HG02870 (cell line): ENCODE measurements at regions not wholly inside any gene's neighbourhood (a gene's known extent, or its start where the extent isn't known, plus 50 kb on each side); places are given as distances from the start of the nearest gene placed in this dataset.
A peak's percentile ranks its signal among the peaks of the same experiment; 100 is the strongest.
"Not testable (repeated sequence)": the region's sequence is repeated elsewhere in the genome, so short reads cannot be mapped to it uniquely, and the experiment has no call there.

Experiments
- ATAC-seq: cut with Tn5 transposase; IDR thresholded peaks from one replicate; pipeline ENCODE4 v1.9.1; 2021; ENCODE audit warnings: mild to moderate bottlenecking, moderate library complexity; ENCODE audit not compliant: unreplicated experiment

DNA sequence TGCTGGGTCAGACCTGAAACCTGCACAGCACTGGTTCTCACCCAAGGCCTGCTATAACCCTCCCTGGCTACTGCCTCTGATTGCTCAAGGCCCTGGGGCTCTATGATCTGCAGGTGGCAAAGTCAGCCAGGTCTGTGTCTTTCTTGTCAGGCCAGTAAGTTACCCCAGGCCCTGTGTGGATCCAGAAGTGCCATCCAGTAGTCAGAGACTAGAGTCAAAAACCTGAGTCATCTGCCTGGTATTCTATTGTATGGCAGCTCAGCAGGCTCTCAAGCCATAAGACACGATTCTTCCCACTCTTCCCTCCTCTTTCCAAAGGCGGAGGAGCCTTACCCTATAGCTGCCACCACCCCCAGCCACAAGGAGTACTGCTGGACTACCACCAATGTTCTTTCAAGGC is 593.0 kb downstream of the FRK start:
- ATAC-seq: no peak

DNA sequence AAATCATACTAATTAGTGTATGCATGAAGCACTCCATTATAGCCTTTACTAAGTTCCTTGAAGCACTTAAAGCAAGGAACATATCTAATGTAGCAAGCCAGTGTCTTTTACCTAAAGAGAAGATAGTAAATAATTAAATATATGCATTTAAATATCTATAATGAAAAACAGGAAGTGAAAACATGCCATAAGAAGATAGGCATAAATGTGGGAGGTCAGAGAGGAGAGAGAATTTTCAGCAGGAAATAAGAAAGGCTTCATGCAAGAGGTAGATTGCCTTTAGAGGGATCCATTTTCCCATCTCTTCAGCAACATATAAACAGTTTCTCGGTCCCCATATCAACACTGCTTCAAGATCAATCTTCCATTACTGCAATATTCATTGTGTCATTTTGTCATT is 599.8 kb downstream of the FRK start:
- ATAC-seq: no peak

DNA sequence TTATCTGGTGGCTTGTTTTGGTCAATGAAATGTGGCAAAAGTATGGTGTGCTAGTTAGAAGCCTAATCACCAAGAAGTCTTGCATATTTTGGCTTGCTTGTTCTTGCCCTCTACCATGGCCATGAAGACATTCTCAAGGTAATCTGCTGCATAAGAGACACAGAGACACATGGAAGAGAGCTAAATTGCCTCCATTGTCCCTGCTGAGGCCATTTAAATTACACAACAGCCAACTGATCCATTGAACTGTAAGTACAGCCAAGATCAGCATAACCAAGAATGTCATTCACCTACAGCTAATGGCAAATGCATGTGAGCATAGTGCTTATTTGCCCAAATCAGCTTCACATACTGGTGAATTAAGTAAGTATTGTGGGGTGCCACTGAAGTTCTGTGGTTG is 603.8 kb downstream of the FRK start:
- no peak for ATAC-seq

DNA sequence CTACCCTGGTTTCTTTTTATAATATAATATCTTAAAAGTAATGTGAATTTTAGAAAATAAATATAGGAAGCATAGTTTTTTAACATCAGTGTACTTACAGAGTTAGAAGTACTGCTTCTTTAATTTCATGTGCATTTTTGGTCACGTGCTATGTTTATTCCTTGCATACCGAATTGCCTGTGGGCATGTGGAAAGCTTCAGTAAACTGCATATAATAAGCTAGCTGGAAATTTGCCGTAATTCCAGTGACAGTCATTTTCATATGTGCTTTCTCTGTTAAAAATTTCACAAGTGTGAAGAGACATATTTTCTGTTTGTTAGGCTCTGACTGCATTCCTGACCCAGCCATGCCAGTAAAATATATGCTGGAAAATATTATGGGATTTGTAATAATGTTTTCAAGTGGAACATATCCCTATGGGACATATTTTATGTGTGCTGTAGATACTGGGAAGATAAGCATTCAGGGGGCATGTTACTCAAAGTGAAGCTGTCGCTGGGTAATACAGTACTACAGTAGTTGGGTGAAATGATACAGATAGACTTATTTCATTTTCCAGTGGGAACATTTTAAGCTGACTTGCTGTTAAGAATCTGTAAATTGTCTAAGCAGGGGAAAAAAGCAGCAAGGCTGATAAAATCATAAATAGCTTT is 616.7 kb downstream of the FRK start:
- ATAC-seq: no peak

DNA sequence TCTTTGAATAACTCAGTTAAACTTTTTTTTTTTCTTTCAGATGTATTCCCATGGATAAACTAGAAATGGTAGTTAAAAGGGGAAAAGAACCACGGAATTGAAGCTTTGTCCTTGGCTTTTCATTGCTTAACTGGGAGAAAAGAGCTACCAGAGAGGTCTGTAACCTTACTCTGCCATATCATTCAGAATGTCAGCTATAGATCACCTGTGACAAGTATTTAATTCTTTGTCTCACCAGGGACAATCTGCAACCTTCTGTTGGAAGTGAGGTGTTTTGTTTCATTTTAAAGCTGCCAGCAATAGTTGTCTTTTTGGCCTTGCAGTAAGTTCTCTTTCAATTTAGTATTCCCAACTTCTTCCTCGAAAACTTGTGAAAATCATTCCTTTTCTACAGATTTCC is 618.4 kb downstream of the FRK start:
- no peak for ATAC-seq

DNA sequence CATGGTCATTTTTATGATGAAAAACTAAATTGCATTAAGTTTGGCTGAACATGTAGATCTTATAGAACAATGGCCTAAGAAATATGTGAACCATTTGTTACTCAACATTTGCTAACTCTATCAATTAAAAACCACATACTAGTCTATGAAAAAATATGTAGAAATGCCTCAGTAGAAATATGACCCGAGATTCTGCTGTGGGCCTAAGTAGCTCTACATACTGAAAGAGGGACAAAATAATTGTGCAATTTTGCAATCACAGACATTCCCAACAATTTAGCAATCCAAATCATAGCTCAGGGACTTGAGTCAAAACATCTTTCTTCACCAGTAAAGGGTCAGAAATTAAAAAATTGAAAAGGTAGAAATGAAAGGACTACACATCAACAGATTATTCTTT is 619.0 kb downstream of the FRK start:
- no peak for ATAC-seq

DNA sequence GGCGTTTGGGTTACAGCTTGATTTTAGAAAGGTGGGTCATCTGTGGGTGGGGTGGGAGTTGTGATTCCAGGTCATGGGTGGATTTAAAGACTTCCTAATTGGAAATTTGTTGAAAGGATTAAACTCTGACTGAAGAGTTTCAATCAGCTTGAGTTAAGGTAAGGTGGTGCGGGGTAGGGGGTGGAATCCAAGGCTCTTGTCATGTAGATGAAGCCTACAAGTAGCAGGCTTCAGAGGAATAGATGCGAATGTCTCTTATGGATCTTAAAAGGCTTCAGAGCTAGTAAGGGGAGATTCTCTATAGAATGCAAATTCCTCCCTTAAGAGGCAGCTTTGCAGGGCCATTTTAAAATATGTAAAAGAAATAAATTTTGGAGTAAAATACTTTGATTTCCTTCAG is 645.3 kb downstream of the FRK start:
- ATAC-seq: no peak

DNA sequence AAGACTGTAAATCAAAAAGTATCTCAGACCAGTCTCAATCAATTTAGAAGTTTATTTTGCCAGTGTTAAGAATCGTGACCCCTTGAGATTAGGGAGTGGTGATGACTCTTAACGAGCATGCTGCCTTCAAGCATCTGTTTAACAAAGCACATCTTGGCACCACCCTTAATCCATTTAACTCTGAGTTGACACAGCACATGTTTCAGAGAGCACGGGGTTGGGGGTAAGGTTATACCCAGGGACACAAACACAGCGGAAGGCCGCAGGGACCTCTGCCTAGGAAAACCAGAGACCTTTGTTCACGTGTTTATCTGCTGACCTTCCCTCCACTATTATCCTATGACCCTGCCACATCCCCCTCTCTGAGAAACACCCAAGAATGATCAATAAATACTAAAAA is 645.8 kb downstream of the FRK start:
- not testable (repeated sequence) for ATAC-seq

DNA sequence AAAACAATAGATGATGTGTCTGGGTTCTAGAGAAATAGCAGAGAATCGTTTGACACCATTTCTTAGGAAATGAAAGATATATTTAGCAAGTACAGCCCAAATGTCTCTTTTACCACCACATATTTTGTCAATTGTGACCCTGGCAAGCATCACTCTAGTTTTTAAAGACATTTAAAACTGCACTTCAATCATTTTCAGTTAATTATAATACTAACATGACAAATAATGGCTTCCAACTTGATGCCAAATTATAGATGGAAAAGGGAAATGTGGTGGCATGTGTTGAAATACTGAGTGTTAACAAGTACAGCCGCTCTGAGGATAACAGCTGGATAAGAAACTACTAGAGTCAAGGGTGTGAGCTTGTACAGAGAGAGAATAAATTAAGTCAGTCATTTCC is 648.9 kb downstream of the FRK start:
- ATAC-seq: no peak

DNA sequence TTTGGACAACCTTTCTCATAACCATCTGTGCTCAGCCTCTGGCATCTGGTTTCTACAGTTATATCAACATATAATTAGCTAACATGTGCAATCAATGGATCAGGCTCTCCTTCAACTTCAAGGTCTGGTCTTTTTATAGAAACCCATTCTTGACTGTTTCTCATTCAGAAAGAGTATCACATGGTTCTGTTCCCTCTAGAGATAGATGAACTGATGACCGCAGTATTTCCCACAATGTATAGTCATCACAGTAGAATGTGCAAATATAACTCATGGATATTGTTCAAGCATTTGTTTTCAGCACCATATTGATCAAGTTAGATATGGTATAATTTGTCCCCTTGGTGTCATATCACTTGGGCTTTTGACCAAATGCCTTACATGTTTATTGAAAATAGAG is 656.2 kb downstream of the FRK start:
- ATAC-seq: no peak

DNA sequence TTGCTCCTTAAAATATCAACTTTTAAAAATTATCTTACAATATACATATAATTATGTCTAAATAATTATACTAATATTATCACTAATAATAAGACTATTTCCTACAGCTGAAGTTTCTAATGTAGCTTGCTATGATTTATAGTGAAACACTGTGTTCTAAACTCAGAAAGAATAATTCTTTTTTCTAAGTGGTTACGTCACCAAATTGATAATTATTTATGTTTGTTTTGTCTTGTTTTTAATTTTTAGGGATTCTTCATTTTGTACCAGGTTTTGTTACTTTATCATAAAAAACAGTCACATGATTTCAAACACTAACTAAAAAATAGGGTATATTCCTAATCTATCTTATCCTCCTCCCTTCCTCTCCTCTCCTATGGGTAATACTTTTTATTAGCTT is 662.1 kb downstream of the FRK start:
- ATAC-seq: no peak

DNA sequence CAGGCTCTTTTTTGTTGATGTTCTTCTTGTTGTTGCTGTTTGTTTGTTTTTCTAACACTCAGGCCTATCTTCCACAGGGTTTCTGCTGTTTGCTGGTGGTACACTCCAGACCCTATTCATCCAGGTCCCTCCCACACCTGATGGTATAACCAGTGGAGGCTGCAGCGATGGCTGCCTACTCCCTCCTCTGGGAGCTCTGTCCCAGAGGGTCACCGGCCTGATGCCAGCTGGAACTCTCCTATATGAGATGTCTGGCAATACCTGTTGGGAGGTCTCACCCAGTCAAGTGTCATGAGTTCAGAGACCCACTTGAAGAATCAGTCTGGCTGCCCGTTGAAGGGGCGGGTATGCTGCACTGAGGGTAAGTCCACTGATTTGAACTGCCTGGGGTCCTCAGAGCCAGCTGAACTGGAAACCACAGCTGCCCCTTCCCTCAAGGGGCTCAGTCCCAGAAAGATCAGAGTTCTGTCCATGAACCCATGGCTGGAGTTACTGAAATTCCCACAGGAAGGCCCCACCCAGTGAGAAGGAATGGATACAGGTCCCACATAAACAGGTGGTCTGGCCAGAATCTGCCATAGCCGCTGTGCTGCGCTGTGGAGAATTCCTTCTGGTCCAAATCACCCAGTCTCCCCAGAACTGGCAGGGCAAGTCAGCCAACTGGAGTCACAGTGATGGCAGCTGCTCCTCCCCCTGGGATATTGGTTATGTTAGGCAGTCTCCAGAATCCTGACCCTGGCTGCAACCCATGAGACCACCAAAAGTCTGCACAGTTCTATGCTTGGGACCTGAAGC is 664.4 kb downstream of the FRK start:
- ATAC-seq: no peak

DNA sequence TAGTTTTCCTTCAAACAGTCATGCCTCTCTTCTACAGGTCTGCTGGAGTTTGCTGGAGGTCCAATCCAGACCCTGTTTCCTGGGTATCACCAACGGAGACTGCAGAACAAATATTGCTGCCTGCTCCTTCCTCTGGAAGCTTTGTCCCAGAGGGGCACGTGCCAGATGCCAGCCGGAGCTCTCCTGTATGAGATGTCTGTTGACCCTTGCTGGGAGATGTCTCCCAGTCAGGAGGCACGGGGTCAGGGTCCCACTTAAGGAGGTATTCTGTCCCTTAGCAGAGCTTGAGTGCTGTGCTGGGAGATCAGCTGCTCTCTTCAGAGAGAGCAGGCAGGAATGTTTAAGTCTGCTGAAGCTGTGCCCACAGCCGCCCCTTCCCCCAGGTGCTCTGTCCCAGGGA is 666.9 kb downstream of the FRK start:
- ATAC-seq: no peak

DNA sequence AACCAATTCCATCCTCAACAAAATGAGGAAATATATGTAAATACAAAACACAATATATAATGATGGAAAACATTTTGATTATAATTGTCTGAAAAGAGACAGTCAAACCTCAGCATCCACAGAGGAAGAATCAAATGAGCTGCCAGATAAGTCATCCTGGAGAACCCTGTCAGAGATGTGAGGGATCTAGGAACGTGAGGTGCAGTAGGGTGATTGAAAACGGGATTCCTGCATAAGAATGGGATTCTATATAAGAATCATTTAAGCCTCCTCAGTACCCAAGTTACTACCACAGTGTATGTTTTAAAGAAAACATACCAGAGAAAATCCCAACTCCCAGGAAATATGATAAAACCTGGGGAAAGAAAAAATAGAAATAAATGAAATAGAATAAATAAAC is 690.5 kb downstream of the FRK start:
- no peak for ATAC-seq

DNA sequence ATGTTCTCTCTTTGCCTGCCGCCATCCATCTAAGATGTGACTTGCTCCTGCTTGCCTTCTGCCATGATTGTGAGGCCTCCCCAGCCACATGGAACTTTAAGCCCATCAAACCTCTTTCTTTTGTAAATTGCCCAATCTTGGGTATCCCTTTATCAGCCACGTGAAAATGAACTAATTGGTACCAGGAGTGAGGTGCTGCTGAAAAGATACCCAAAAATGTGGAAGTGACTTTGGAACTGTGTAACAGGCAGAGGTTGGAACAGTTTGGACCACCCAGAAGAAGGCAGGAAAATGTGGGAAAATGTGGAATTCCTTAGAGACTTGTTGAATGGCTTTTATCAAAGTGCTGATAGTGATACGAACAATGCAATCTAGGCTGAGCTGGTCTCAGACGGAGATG is 694.9 kb downstream of the FRK start:
- no peak for ATAC-seq

DNA sequence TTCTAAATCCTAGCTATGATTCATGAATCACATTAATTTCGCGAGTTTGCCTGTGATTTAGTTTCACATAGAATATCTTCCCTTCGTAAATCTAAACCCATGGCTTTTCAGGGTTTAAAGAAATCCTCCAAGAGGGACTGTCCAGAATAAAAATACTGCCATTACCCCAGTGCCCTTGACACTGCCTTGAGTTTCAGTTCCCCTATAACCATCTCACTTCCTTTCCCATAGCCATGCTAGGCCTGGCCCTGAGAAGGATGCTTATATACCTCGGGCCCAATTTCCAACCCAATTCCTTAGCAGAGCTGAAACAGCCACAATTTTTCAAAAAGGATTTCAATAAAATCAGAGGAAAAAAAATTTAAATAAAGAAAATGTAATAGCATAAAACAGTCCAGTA is 697.3 kb downstream of the FRK start:
- ATAC-seq: peak; percentile 89

DNA sequence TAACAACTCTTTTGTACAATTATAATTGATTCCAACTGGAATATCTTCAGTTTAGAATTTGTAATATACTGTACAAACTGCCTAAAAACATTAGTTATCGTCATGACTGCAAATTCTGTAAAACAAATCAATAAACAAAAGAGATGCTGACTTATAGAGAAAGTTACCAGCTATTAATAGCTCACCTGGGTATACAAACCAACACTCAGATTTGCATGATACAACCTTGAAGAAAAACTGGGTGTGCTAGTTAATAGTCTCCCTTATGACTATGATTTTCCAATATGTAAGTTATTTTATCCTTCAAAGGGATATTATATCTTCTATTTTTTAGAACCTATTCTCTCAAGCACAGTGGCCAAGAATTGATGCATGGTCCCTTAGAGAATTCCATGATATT is 698.5 kb downstream of the FRK start:
- ATAC-seq: no peak

DNA sequence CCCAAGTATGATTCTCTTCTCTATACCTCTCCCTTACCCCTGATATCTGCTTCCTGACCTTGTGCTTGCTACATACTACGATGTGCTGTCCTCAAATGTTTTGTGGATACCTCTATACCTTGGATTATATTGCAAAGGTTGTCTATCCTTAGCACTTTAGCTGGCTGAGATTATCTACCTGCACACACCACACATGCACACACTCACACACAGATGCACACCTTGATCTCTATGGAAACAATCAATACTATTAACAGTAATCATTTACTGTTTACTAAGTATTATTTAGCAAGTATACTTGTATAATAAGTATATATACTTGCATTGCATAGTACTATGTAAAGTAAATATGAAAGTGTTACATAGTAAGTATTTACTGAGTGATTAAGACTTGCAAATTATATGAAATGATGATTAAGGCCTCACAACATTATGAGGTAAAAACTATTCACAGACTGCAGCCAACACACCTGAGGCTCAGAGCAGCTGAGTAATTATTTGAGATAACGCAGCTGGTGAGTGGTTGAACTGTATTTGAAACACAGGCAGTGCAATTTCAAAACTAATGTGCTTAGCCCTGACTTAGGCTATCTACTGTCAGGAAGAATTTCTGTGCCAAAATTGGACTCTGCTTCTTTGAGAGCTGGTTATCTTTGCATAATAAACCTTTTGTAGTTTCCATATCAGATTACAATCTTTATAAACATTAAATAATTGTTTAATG is 699.9 kb downstream of the FRK start:
- ATAC-seq: no peak

DNA sequence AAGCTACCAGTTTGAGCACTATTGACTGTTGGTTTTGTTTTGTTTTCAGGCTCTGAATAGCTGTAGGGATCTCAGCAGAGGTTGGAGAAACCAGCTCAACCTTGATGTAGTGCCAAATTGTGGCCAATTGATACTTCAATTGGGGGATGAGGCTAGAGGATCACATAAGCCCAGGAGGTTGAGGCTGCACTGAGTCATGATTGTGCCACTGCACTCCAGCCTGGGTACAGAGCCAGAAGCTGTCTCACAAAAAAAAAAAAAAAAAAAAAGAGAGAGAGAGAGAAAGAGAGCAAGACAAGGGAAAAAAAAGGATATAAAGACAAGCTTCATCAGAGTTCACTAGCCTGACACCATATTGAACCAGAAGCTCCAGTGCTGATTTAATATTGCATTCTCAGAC is 702.1 kb downstream of the FRK start:
- no peak for ATAC-seq

DNA sequence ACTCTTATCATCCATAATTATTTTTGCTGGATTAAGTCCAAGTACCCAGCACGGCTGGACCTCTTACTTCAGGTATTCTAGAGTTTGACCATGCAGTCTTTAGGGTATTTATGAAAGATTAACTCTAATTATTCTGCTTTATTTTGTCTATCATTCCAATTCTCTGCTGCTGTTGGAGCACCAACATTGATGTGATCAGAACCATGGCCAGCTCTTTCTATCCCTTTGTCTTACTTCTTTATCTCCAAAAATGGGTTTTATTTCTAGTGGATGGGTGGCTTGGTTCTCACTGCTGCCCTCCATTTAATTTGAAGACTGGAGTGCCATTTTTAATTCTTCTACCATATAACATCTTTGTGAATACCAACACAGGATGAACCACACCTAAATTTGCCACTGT is 704.3 kb downstream of the FRK start:
- ATAC-seq: no peak

DNA sequence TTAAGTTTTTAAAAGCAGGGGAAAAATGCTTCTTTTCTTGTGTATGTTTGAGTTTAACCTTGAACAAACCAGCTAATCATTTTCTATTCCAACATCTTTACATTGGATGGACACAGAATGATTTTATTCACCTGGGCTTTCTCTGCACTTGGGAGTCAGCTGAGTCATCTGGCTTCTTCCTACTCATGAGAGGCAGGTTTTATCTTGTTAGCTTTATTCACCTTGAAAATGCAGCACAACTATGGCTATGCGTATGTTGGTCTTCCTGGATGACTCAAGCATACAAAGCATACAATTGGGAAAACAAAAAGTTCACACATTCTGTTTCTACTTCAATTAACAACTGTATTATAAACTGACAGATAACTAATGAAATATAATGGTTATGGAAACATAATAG is 737.7 kb downstream of the FRK start:
- ATAC-seq: no peak

DNA sequence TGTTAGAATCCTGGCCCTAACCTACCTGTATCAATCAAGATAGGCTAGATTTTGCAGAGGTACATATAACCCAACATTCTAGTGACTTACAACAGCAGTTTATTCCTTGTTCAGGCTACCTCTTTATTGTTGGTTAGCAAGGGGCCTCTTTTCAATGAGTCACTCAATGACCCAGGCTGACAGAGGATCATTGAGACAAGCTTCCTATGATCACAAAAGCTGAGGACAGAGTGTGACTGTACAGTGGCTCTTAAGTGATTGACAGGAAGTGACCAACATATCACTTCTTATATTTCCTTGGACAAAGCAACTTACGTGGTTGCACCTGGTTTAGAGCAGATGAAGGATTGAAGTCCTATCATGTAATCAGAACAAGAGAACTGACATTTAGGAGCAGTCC is 740.9 kb downstream of the FRK start:
- no peak for ATAC-seq
